ENCODE measurements at regions not wholly inside any gene's neighbourhood (a gene's known extent, or its start where the extent isn't known, plus 50 kb on each side); places are given as distances from the start of the nearest gene placed in this dataset.

- TF ChIP-seq POLR2AphosphoS5 (IDR thresholded peaks at IDR 0.05; ENCODE audit: low read depth, low read length): no peak
- TF ChIP-seq POLR2A (IDR thresholded peaks at IDR 0.05; ENCODE audit: low read depth, low read length): no peak
- no peak for TF ChIP-seq TAF1 (IDR thresholded peaks at IDR 0.05; ENCODE audit: borderline replicate concordance, low read depth, low read length)
These were observed 1211.5 kb downstream of the PCDH17 start for GRCh38 chr13:58843071-58843470.

All from GM12892 (cell line).